AG04450 (cell line): ENCODE measurements at regions not wholly inside any gene's neighbourhood (a gene's known extent, or its start where the extent isn't known, plus 50 kb on each side); places are given as distances from the start of the nearest gene placed in this dataset.
"Not testable (repeated sequence)": the region's sequence is repeated elsewhere in the genome, so short reads cannot be mapped to it uniquely, and the experiment has no call there.

ENCODE experiments used
- CTCF ChIA-PET: fragments of 300-600, 350-600 bp; formaldehyde crosslinking; extraction: SDS; loops from one replicate; lab custom pipeline; 2022; ENCODE audit warnings: antibody characterized with exemption, inconsistent platforms; lab: Charles Lee
- POLR2A ChIA-PET: fragments of 350-600 bp; formaldehyde crosslinking; extraction: SDS; loops from one replicate; lab custom pipeline; 2021; ENCODE audit warnings: antibody characterized with exemption, inconsistent platforms; lab: Yijun Ruan, JAX
- DNase-seq: peaks from one replicate; pipeline ENCODE4 v3.0.0-alpha.2; 2011; ENCODE audit warnings: low read depth, low spot score
- H3K27ac ChIP-seq: one replicate; pipeline ENCODE4 v1.5.1; 2012; ENCODE audit warnings: low read depth, low read length, control low read depth
- H3K27me3 ChIP-seq: one replicate; pipeline ENCODE4 v1.6.0; 2012; ENCODE audit warnings: low read length; ENCODE audit not compliant: control insufficient read depth, insufficient read depth
- H3K4me3 ChIP-seq: 2 replicates; pipeline ENCODE4 v1.5.1; 2011; ENCODE audit warnings: mild to moderate bottlenecking, low read depth, low read length, control low read depth
- H3K9me3 ChIP-seq: 2 replicates; pipeline ENCODE4 v1.5.1; 2012; ENCODE audit warnings: low read length; ENCODE audit not compliant: control insufficient read depth, insufficient read depth
- CTCF ChIP-seq: IDR thresholded peaks from 2 replicates; pipeline ENCODE4 v1.5.1; 2011; ENCODE audit warnings: low read depth, low read length, control low read depth, inconsistent platforms

GRCh38 chr1:187842406-187843165, 1013.8 kb downstream of the PLA2G4A start:
- H3K4me3 ChIP-seq, result no peak overlapping the region
- ChIA-PET POLR2A (interaction anchor here (0.5 kb wide), 1 partner anchor 1149 kb away, joined by 3 read pairs; no protein-coding TSS in a partner anchor), CTCF (no interaction called here)
- no peak for DNase-seq
- H3K9me3 ChIP-seq, result peaks cover 3% of the 10 kb centered on the region; the same call in 1 of the 2 replicates
- TF ChIP-seq CTCF, result no peak
- H3K27ac ChIP-seq, result no peak overlapping the region
- no peaks in the 10 kb centered on the region for H3K27me3 ChIP-seq

GRCh38 chr1:187844313-187844712, 1015.6 kb downstream of the PLA2G4A start:
- no peaks in the 10 kb centered on the region for H3K27me3 ChIP-seq
- no peak for TF ChIP-seq CTCF
- no peak overlapping the region for H3K4me3 ChIP-seq
- ChIA-PET CTCF (no interaction called here), POLR2A (no interaction called here)
- DNase-seq, result no peak
- H3K27ac ChIP-seq, result no peak overlapping the region
- peaks cover 3% of the 10 kb centered on the region; the same call in 1 of the 2 replicates for H3K9me3 ChIP-seq

DNA sequence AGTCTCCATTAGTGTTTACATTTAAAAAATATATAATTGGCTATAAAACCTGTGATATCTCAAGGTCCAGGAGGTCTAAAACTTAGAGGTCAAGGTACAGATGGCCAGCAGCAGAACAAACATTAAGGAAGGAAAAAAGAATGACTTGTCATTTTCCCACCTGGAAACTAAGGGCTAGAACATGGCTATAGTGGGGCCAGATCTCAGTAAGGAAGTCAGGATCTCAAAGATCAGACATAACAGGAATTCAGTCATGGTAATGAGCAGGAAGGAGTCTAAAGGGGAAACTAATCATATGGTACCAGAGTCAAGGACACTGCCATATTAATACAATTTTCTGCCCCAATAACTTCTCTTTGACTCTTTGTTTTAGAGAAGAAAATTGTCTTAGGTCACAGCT, 1018.8 kb downstream of the PLA2G4A start:
- Histone ChIP-seq H3K9me3 (peaks cover 5% of the 10 kb centered on the region; the same call in 1 of the 2 replicates), H3K27ac (no peak overlapping the region), H3K27me3 (no peaks in the 10 kb centered on the region), H3K4me3 (no peak overlapping the region)
- DNase-seq, result no peak
- ChIA-PET CTCF (no interaction called here), POLR2A (no interaction called here)
- no peak for TF ChIP-seq CTCF

GRCh38 chr1:187848321-187848720, 1019.6 kb downstream of the PLA2G4A start:
- POLR2A ChIA-PET, result no interaction called here

GRCh38 chr1:187850146-187850545, 1021.4 kb downstream of the PLA2G4A start:
- DNase-seq, H3K27me3 ChIP-seq, POLR2A ChIA-PET, H3K9me3 ChIP-seq, H3K4me3 ChIP-seq, H3K27ac ChIP-seq, CTCF ChIA-PET: not testable (repeated sequence)

More at GRCh38 chr1:187848321-187848720, 1019.6 kb downstream of the PLA2G4A start:
- no peak for TF ChIP-seq CTCF
- DNase-seq, result no peak
- H3K27me3 ChIP-seq, result no peaks in the 10 kb centered on the region
- H3K4me3 ChIP-seq, result no peak overlapping the region
- H3K27ac ChIP-seq, result no peak overlapping the region
- H3K9me3 ChIP-seq, result peaks cover 3% of the 10 kb centered on the region; the same call in 1 of the 2 replicates
- CTCF ChIA-PET, result no interaction called here
